HepG2 (cell line): ENCODE measurements at regions not wholly inside any gene's neighbourhood (a gene's known extent, or its start where the extent isn't known, plus 50 kb on each side); places are given as distances from the start of the nearest gene placed in this dataset.

Experiments
- ATAC-seq: fragments of 200-7000 bp; cut with Tn5 transposase; 3 replicates; pipeline ENCODE4 v1.9.1; 2020; ENCODE audit warnings: mild to moderate bottlenecking, moderate library complexity
- BruUV-seq: library from RNA; stranded (reverse); fragments of 400-500 nt; replicated peaks from 2 replicates; lab custom pipeline; 2021; lab: Mats Ljungman, UMichigan
- CTCF ChIA-PET: fragments of 300-600 bp; formaldehyde crosslinking; extraction: SDS; loops from one replicate; lab custom pipeline; 2021; ENCODE audit warnings: low total read pairs, inconsistent platforms, low intra/inter-chr PET ratio; lab: Yijun Ruan, JAX
- POLR2A ChIA-PET: fragments of 350-600 bp; sonication (Branson Sonifier 250); formaldehyde crosslinking; loops from one replicate; lab custom pipeline; 2020; ENCODE audit warnings: antibody characterized with exemption, inconsistent platforms; lab: Yijun Ruan, JAX
- DNase-seq: peaks from one replicate; pipeline ENCODE4 v3.0.0-alpha.2; 2015; ENCODE audit warnings: low spot score
- FAIRE-seq: peaks from 3 replicates; lab custom pipeline; 2011; peaks lifted over from hg19 to GRCh38; lab: Jason Lieb, UNC
- H2AFZ ChIP-seq: one replicate; pipeline ENCODE4 v1.6.1; 2011; ENCODE audit warnings: low read length, inconsistent platforms
- H3K27ac ChIP-seq: fragments of 300-600 bp; 3 replicates; pipeline ENCODE4 v1.8.0; 2011; ENCODE audit warnings: mixed run types, mild to moderate bottlenecking, mixed read lengths, low read length, inconsistent platforms; ENCODE audit not compliant: insufficient read depth; ENCODE audit errors: extremely low read length
- H3K27me3 ChIP-seq, 2 experiments: fragments of 200-600 bp in 1 of 2; 2 replicates in 1 of 2; 3 replicates in 1 of 2; pipeline versions ENCODE4 v1.6.0 to v1.8.0; 2011; ENCODE audit warnings: low read length in 2 of 2, mild to moderate bottlenecking in 2 of 2, moderate library complexity in 2 of 2, inconsistent platforms in 1 of 2; ENCODE audit not compliant: insufficient read depth in 2 of 2, control insufficient read depth in 1 of 2
- H3K36me3 ChIP-seq, 2 experiments: fragments of 200-600 bp in 1 of 2; replicated peaks in 1 of 2; 2 replicates in 1 of 2; 3 replicates in 1 of 2; pipeline versions ENCODE4 v1.5.1 to v1.8.0; 2011; ENCODE audit warnings: low read length in 2 of 2, inconsistent platforms in 1 of 2; ENCODE audit not compliant: insufficient read depth in 2 of 2, control insufficient read depth in 1 of 2
- H3K4me1 ChIP-seq: 2 replicates; pipeline ENCODE4 v1.5.1; 2012; ENCODE audit warnings: low read length, inconsistent platforms; ENCODE audit not compliant: insufficient read depth
- H3K4me2 ChIP-seq: 2 replicates; pipeline ENCODE4 v1.6.0; 2011; ENCODE audit warnings: low read depth, low read length, inconsistent platforms
- H3K4me3 ChIP-seq, 3 experiments: fragments of 200-600 bp in 1 of 3; sonication (generic), shearing (Covaris generic) in 1 of 3; replicated peaks in 1 of 3; 2 replicates each; pipeline ENCODE4 v1.5.1; 2011 to 2016; ENCODE audit warnings: low read length in 3 of 3, inconsistent platforms in 2 of 3, low read depth in 2 of 3, mild to moderate bottlenecking in 2 of 3, control low read depth in 1 of 3, mixed read lengths in 1 of 3; ENCODE audit not compliant: insufficient read depth in 1 of 3
- H3K79me2 ChIP-seq: one replicate; pipeline ENCODE4 v1.6.1; 2011; ENCODE audit warnings: low read length, inconsistent platforms; ENCODE audit not compliant: insufficient read depth
- H3K9ac ChIP-seq: 2 replicates; pipeline ENCODE4 v1.6.0; 2011; ENCODE audit warnings: mild to moderate bottlenecking, low read depth, low read length, inconsistent platforms; ENCODE audit not compliant: insufficient read depth
- H3K9me3 ChIP-seq: 2 replicates; pipeline ENCODE4 v1.5.1; 2012; ENCODE audit warnings: mild to moderate bottlenecking, low read length
- H4K20me1 ChIP-seq: 2 replicates; pipeline ENCODE4 v1.6.0; 2011; ENCODE audit warnings: inconsistent platforms, mild to moderate bottlenecking, low read length, moderate library complexity; ENCODE audit not compliant: insufficient read depth
- KDM5B ChIP-seq: sonication (generic); formaldehyde crosslinking; IDR thresholded peaks from 2 replicates; pipeline ENCODE4 v1.4.0; 2020; ENCODE audit warnings: missing genetic modification reagents, mild to moderate bottlenecking, borderline replicate concordance
- NFRKB ChIP-seq: fragments of 450-650 bp; IDR thresholded peaks from 2 replicates; pipeline ENCODE4 v1.6.1; 2017
- PHF21A ChIP-seq: sonication (generic); formaldehyde crosslinking; IDR thresholded peaks from 2 replicates; pipeline ENCODE4 v1.5.0; 2020; ENCODE audit warnings: mild to moderate bottlenecking, missing genetic modification reagents
- TFDP2 ChIP-seq: sonication (generic); formaldehyde crosslinking; IDR thresholded peaks from 2 replicates; pipeline ENCODE4 v1.4.0; 2020; ENCODE audit warnings: missing genetic modification reagents
- TP53 ChIP-seq: sonication (generic); formaldehyde crosslinking; conservative IDR thresholded peaks from 2 replicates; pipeline ENCODE4 v1.4.0; 2020; ENCODE audit warnings: missing genetic modification reagents
- ZBTB21 ChIP-seq: sonication (generic); formaldehyde crosslinking; IDR thresholded peaks from 2 replicates; pipeline ENCODE4 v1.4.0; 2020; ENCODE audit warnings: missing genetic modification reagents
- ZBTB42 ChIP-seq: sonication (generic); formaldehyde crosslinking; IDR thresholded peaks from 2 replicates; pipeline ENCODE4 v1.5.0; 2020; ENCODE audit warnings: mild to moderate bottlenecking, missing genetic modification reagents
- ZNF337 ChIP-seq: sonication (generic); formaldehyde crosslinking; IDR thresholded peaks from 2 replicates; pipeline ENCODE4 v1.5.1; 2020; ENCODE audit warnings: missing genetic modification reagents, low read depth, mild to moderate bottlenecking, borderline replicate concordance
- ZNF33B ChIP-seq: sonication (generic); formaldehyde crosslinking; IDR thresholded peaks from 2 replicates; pipeline ENCODE4 v1.5.1; 2020; ENCODE audit warnings: mild to moderate bottlenecking, missing genetic modification reagents
- ZNF543 ChIP-seq: sonication (generic); formaldehyde crosslinking; IDR thresholded peaks from 2 replicates; pipeline ENCODE4 v1.4.0; 2020; ENCODE audit warnings: mild to moderate bottlenecking, missing genetic modification reagents
- ZNF616 ChIP-seq: sonication (generic); formaldehyde crosslinking; IDR thresholded peaks from 2 replicates; pipeline ENCODE4 v1.5.0; 2020; ENCODE audit warnings: low read depth, mild to moderate bottlenecking, missing genetic modification reagents
- ZNF768 ChIP-seq: sonication (generic); formaldehyde crosslinking; IDR thresholded peaks from 2 replicates; pipeline ENCODE4 v1.4.0; 2020; ENCODE audit warnings: missing genetic modification reagents
- WGBS: methylation state at CpG from one replicate; pipeline ENCODE4 v1.1.6; 2017; ENCODE audit warnings: low lambda C conversion rate; 5-methylcytosine and 5-hydroxymethylcytosine counted together
- in situ Hi-C: cut with HindIII; loops from 2 replicates; pipeline ENCODE4 v1.10.0; 2017; ENCODE audit warnings: low pct_unique_long_range_greater_than_20kb; ENCODE audit not compliant: extremely low pct_ligation_motif_present
- intact Hi-C: fragments of 100-400 bp; cut with micrococcal nuclease; formaldehyde crosslinking; loops from one replicate; pipeline ENCODE4 v1.10.0; 2022; ENCODE audit not compliant: unreplicated experiment
- TF ChIP-seq, protein P1 (sequence below), 2 experiments: sonication (generic) in 1 of 2; formaldehyde crosslinking in 1 of 2; IDR thresholded peaks; 2 replicates each; pipeline versions ENCODE4 v1.6.1 to v1.9.0; 2014 to 2022; ENCODE audit warnings: antibody characterized with exemption in 1 of 2, borderline replicate concordance in 1 of 2, inconsistent platforms in 1 of 2, low read depth in 1 of 2, missing genetic modification reagents in 1 of 2

GRCh38 chr3:130823241-130823884 lies 70.5 kb upstream of the ATP2C1 start:
- Histone ChIP-seq H3K79me2 (no peaks in the 10 kb centered on the region), H3K9me3 (no peaks in the 10 kb centered on the region), H3K4me1 (no peaks in the 10 kb centered on the region), H3K4me3 (no peak overlapping the region), H2AFZ (no peak overlapping the region), H3K9ac (no peak overlapping the region), H3K27ac (no peak overlapping the region), H3K36me3 (no peaks in the 10 kb centered on the region), H3K27me3 (no peaks in the 10 kb centered on the region), H4K20me1 (no peaks in the 10 kb centered on the region), H3K4me2 (no peak overlapping the region)
- DNase-seq (no peak), ATAC-seq (no peak), FAIRE-seq (no peak)
- in situ Hi-C loops = no loop called here
- POLR2A ChIA-PET = no interaction called here
- BruUV-seq = no TSS peak
- no peak for TF ChIP-seq ZNF543 (CRISPR knock-in tag)
- TF ChIP-seq ZNF33B (CRISPR knock-in tag) = no peak
- no peak for TF ChIP-seq PHF21A
- TF ChIP-seq ZBTB21 (CRISPR knock-in tag) = no peak
- no peak for TF ChIP-seq KDM5B
- no peak for TF ChIP-seq ZNF337 (CRISPR knock-in tag)
- no peak for TF ChIP-seq TFDP2
- no peak for TF ChIP-seq TP53
- no peak for TF ChIP-seq ZNF768 (CRISPR knock-in tag)
- no peak for TF ChIP-seq ZNF616 (CRISPR knock-in tag)
- TF ChIP-seq ZBTB42 (CRISPR knock-in tag) = no peak
- TF ChIP-seq, protein P1, sequence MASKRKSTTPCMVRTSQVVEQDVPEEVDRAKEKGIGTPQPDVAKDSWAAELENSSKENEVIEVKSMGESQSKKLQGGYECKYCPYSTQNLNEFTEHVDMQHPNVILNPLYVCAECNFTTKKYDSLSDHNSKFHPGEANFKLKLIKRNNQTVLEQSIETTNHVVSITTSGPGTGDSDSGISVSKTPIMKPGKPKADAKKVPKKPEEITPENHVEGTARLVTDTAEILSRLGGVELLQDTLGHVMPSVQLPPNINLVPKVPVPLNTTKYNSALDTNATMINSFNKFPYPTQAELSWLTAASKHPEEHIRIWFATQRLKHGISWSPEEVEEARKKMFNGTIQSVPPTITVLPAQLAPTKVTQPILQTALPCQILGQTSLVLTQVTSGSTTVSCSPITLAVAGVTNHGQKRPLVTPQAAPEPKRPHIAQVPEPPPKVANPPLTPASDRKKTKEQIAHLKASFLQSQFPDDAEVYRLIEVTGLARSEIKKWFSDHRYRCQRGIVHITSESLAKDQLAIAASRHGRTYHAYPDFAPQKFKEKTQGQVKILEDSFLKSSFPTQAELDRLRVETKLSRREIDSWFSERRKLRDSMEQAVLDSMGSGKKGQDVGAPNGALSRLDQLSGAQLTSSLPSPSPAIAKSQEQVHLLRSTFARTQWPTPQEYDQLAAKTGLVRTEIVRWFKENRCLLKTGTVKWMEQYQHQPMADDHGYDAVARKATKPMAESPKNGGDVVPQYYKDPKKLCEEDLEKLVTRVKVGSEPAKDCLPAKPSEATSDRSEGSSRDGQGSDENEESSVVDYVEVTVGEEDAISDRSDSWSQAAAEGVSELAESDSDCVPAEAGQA (IDR thresholded peaks at IDR 0.05; ENCODE audit: low read depth) = no peak
- TF ChIP-seq, protein P1 (CRISPR knock-in tag; IDR thresholded peaks at IDR 0.05; ENCODE audit: borderline replicate concordance) = no peak
- TF ChIP-seq NFRKB = no peak
- 2% methylated on average over 4 of the region's 4 CpGs for WGBS
- intact Hi-C loops = no loop called here
- CTCF ChIA-PET = no interaction called here
